Stimulated activated CD8-positive, alpha-beta memory T cell treated with anti-CD3 and anti-CD28 coated beads, Interleukin-2, amount 100 ng/mL, for 48 hours (primary cell): ENCODE measurements at regions not wholly inside any gene's neighbourhood (a gene's known extent, or its start where the extent isn't known, plus 50 kb on each side); places are given as distances from the start of the nearest gene placed in this dataset.
"Not testable (repeated sequence)": the region's sequence is repeated elsewhere in the genome, so short reads cannot be mapped to it uniquely, and the experiment has no call there.

Experiments used
- DNase-seq, 2 donors: peaks; one replicate each; pipeline ENCODE4 v3.0.0-alpha.2; 2020; ENCODE audit warnings: low read depth in 2 of 2

- no peak for DNase-seq
These were observed 222.8 kb downstream of the LY86 start for GRCh38 chr6:6811128-6812009.

- no peak for DNase-seq
These were observed 223.9 kb downstream of the LY86 start for GRCh38 chr6:6812427-6812826.

- no peak for DNase-seq
These were observed 227.2 kb downstream of the LY86 start for GRCh38 chr6:6815732-6816131.

GRCh38 chr6:6816716-6817115 lies 228.2 kb downstream of the LY86 start:
- no peak for DNase-seq

- no peak for DNase-seq
These were observed 229.6 kb downstream of the LY86 start for GRCh38 chr6:6818078-6818639.

GRCh38 chr6:6820641-6821238 lies 232.2 kb downstream of the LY86 start:
- no peak for DNase-seq

- DNase-seq, result no peak
These were observed 233.2 kb downstream of the LY86 start for GRCh38 chr6:6821639-6822261.

- DNase-seq, result no peak
These were observed 234.5 kb downstream of the LY86 start for GRCh38 chr6:6823030-6823429.

GRCh38 chr6:6823568-6824224 lies 235.2 kb downstream of the LY86 start:
- no peak for DNase-seq

GRCh38 chr6:6824381-6824780 lies 235.9 kb downstream of the LY86 start:
- DNase-seq, result no peak

- no peak for DNase-seq
These were observed 236.8 kb downstream of the LY86 start for GRCh38 chr6:6825193-6825784.

- DNase-seq, result no peak
These were observed 237.8 kb downstream of the LY86 start for GRCh38 chr6:6826095-6826901.

- no peak for DNase-seq
These were observed 238.4 kb downstream of the LY86 start for GRCh38 chr6:6826961-6827360.

GRCh38 chr6:6829872-6830685 lies 241.6 kb downstream of the LY86 start:
- DNase-seq, result no peak

- not testable (repeated sequence) for DNase-seq
These were observed 242.2 kb downstream of the LY86 start for GRCh38 chr6:6830686-6831063.

GRCh38 chr6:6832439-6832838 lies 243.9 kb downstream of the LY86 start:
- DNase-seq, result no peak

GRCh38 chr6:6834356-6835222 lies 246.1 kb downstream of the LY86 start:
- no peak for DNase-seq

- DNase-seq, result no peak
These were observed 246.6 kb downstream of the LY86 start for GRCh38 chr6:6835223-6835503.
